Left colon (tissue), 2 donors: ENCODE measurements at regions not wholly inside any gene's neighbourhood (a gene's known extent, or its start where the extent isn't known, plus 50 kb on each side); places are given as distances from the start of the nearest gene placed in this dataset.
"Not testable (repeated sequence)": the region's sequence is repeated elsewhere in the genome, so short reads cannot be mapped to it uniquely, and the experiment has no call there.

ENCODE experiments used
- ATAC-seq: fragments of 200-7000 bp; cut with Tn5 transposase; one replicate; pipeline ENCODE4 v1.9.1; 2020; ENCODE audit warnings: mild to moderate bottlenecking, moderate library complexity
- DNase-seq, 2 donors: peaks; one replicate each; pipeline ENCODE4 v3.0.0-alpha.2; 2020
- intact Hi-C, 2 donors: fragments of 100-400 bp; cut with DNase I in 1 of 2; cut with micrococcal nuclease in 1 of 2; formaldehyde crosslinking; loops; one replicate each; pipeline versions ENCODE4 v1.11.2 to v1.14.0; 2022; cut with DNase I, micrococcal nuclease
- donor health status: DM: no; HTN: no; CAD: no.
- donor health status: DM: yes; HTN: yes; CAD: no.

DNA sequence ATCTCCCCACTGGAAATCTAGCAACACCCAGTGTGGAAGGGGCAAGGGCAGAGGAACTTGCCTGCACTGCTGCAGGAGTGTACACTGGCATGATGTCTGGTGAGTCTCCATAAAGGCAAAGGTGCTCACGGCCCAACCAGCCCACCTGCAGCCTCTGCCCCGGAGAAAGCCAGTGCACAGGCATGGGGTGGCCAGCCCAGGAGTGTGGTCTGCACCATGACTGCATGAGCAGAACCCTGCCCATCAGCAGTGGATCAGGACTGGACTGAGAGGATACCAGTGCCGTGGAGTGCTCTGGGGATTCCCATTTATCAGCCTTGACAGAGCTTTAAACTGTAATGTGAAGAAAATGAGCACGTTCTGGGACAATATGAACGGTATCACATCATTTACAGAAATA lies 342.6 kb upstream of the HS6ST1 start:
- DNase-seq (no peak), ATAC-seq (no peak)
- intact Hi-C loops = no loop called here

DNA sequence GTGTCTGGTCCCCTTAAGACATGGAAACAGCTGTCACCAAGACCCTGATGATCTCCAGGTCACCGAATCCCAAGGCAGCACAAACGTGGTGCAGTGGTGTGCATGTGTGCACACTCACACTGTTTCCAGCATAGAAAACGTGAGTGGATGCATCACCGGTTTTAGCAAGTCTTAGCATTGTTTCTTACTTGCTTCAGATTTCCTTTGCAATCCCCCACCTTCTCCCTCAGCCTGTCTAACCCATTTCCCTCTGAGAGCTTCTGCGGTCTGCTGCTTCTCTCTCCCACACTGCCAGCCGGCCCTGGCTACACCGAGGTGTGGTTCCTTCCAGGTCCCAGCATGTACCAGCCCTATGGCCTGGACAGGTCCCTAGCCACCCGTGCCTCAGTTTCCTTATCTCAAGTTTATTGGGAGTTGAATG lies 343.4 kb upstream of the HS6ST1 start:
- ATAC-seq (no peak), DNase-seq (no peak)
- intact Hi-C loops = no loop called here

DNA sequence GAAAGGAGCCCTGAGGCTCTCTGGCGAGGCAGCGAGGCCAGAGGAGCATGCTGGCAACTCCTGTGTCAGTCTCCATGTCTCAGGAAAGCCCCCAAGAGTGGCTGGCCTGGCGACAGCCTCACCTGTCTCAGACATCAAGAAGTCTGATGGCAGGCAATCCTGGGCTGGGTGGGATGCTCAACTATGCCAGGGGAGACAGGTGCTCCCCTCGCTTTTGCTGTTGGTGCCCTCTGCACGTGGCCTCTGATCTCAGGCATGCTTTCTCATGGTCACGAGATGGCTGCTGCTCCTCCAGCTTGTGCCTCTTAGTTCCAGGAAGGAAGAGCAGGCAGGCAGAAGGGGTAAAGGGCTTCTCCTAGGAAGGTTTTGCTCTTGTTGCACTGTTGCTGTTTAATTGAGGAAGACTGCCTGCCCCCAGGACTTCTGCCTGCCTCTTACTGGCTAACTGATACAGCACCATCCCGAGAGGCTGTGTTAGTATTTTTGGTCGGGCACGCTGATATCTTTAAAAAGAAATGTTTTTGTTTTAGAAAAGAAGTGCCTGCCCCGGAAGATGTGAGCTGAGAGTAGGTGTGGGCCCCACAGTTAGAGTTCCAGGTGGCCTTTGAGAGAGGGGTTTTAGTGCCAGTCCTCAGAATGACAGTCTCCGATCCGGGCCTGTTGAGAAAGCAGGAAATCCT lies 344.8 kb upstream of the HS6ST1 start:
- ATAC-seq = no peak
- no peak for DNase-seq
- intact Hi-C loops = no loop called here

DNA sequence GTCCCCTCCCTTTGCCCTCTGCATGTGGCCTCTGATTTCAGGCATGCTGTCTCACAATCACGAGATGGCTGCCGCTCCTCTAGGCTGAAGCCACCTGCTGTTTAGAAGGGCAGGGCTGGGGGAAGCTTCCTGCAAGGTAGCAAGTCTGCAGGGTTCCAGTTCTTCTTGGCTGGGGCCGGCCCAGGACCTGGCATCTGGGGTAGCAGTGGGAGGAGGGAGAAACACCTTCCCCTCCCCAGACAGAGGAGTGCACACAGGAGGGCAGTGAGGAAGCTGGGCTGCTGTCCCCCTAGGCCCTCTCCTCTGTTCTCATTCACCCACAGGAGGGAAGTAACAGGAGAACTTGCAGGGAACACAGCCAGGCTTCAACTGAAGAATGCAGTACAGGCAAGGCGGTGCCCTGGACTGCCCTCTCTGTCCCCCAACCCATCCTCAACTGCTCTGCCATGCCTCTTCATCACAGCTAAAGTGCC lies 345.9 kb upstream of the HS6ST1 start:
- intact Hi-C loops = no loop called here
- ATAC-seq (no peak), DNase-seq (no peak)

DNA sequence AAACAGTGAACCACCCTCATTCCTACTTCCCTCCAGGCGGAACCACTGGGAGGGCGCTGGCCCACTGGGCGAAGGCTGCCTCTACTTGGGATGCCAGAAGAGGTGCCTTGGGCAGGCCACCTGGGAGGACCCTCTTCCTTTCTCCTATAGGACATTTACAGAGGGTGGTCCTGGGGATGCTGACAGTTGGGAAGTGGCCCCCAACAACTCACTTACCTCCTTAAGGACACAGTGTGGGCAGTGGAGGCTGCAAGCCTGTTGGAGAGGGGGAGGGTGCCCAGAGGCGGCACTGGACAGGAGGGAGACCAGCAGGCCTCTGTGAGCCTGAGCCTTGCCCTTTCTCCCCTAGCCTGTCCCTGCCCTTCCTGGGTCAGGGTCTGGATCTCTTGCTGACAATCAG lies 346.4 kb upstream of the HS6ST1 start:
- intact Hi-C loops = no loop called here
- ATAC-seq (no peak), DNase-seq (no peak)

DNA sequence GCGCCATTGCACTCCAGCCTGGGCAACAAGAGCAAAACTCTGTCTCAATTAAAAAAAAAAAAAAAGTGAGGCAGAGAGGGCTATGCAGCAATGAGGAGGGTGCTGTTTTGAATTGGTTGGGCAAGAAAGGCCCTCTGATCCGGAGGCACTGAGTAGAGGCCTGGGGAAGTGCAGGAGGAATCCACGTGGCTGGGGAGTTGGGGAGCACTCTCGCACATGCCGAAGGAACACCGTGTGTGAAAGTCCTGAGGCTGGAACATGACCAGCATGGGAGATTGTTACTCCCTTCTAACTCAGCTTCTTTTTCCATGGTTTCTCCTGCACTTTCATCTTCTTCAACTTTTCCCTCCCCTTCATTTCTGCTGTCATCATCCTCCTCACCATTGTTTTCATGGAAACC lies 347.9 kb upstream of the HS6ST1 start:
- intact Hi-C loops = no loop called here
- no peak for ATAC-seq
- no peak for DNase-seq

DNA sequence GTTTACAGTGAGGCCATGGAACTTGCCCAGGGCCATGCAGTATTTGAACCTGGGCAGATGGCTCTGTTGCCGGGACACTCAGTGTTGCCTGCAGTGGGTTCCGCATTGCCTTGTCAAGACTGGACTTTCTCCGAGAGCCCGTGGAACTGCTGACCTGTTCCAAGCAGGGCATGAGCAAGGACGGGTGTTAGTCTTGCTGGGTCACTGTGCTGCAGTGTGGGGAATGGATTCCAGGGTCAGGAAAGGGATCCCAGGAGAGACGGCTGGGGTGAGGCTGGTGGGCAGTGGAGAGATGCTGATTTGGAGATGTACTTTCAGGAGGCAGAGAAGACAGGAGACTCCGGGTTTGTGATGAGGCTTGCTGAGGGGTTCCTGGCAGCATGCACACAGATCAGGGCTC lies 348.7 kb upstream of the HS6ST1 start:
- ATAC-seq (no peak), DNase-seq (no peak)
- intact Hi-C loops = no loop called here

DNA sequence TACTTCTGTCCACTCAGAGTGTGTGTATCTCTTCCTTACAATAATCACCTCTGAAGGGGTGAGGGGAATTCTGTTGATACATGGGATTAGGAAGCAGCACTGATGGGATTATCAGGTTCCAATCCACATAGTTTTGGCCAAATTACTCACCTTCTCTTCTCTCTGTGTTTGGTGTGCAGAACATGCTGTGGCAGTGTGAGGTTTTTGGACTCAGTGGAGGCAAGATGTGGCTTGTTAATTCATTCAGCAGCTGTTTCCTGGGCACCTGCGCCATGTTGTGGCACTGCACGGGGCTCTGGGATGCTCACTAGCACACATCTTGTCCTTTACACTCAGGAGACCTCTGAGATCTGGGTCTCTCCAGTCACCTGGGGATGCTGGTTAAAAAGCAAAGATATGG lies 350.3 kb upstream of the HS6ST1 start:
- ATAC-seq (no peak), DNase-seq (no peak)
- intact Hi-C loops = no loop called here

DNA sequence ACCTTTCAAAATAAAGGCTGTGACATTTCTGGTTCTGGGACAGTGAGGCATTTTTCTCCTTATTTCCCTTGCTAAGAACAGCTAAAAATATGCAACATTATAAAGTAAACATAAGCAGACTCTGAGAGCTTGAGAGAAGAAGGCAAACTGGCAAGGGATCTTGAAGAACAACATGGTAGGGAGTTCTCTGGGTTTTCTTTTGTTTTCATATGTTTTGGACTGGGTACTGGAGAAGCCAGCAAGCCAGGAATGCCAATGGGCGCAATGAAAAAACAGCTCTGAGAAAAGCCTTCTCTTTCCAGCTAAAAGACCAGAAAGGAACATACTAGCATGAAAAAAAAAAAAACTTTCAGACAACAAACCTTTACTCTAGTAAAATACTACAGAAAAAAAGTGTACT lies 351.4 kb upstream of the HS6ST1 start:
- intact Hi-C loops = no loop called here
- DNase-seq (no peak), ATAC-seq (no peak)

DNA sequence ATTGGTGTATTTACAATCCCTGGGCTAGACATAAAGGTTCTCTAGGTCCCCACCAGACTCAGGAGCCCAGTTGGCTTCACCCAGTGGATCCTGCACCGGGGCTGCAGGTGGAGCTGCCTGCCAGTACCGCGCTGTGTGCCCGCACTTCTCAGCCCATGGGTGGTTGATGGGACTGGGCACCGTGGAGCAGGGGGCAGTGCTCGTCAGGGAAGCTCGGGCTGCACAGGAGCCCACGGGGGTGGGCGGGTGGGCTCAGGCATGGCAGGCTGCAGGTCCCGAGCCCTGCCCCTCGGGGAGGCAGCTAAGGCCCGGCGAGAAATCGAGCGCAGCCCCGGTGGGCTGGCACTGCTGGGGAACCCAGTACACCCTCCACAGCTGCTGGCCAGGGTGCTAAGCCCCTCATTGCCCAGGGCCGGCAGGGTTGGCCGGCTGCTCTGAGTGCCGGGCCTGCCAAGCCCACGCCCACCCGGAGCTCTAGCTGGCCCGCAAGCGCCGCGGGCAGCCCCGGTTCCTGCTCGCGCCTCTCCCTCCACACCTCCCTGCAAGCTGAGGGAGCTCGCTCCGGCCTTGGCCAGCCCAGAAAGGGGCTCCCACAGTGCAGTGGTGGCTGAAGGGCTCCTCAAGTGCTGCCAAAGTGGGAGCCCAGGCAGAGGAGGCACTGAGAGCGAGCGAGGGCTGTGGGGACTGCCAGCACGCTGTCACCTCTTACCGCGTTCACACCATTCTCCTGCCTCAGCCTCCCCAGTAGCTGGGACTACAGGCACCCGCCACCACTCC lies 353.5 kb upstream of the HS6ST1 start:
- intact Hi-C loops, ATAC-seq, DNase-seq: not testable (repeated sequence)

DNA sequence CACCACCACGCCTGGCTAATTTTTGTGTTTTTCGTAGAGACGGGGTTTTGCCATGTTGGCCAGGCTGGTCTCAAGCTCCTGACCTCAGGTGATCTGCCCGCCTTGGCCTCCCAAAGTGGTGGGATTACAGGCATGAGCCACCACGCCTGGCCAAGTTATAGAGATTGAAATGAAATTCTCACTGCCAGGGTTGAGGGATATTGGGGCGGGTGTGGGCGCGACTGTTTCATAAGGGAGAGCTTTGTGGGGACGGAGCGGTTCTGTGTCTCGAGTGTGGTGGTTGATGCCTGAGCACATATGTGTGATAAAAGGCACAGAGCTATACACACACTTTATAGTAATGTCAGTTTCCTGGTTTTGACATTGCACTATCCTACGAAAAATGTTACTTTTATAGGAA lies 361.0 kb upstream of the HS6ST1 start:
- DNase-seq, ATAC-seq, intact Hi-C loops: not testable (repeated sequence)

DNA sequence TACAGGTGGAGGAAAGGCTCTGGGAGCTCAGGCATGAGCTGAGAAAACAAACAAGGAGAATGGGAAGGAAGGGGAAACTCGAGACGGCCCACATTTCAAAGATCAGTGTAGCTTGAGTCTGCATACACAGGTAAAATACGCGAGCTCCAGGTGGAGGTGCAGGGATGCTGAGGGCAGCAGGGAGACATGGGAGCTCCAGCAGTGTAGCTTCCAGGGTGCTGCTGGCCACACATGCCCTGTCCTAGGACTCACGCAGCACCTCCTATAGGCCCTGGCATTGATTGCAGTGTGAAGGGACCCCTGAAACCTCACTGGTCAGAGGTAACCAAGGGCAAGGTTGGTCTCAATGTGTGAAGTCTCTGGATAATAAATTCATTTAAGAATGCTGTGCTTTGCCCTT lies 362.8 kb upstream of the HS6ST1 start:
- intact Hi-C loops = no loop called here
- no peak for ATAC-seq

DNA sequence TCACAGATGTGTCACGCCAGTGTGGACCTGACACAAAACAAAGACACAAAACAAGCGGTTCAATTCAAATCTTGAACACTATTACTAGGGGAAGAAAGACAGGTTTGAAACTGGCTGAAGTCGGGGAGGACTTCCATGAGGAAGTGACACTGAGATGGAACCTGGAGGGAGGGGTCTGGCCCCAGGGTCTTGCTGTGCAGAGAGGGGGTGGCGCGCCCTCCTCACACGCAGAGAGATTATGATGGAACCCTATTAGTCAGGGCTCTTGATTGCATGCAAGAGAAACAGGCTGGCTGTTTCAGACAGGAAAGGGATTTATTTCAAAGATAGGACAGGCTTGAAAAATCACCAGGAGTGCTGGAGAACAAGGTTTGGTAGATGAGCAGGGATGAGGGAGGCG lies 363.6 kb upstream of the HS6ST1 start:
- ATAC-seq (no peak), DNase-seq (no peak)
- intact Hi-C loops = no loop called here

More for the DNA sequence above, 362.8 kb upstream of the HS6ST1 start:
- no peak for DNase-seq

DNA sequence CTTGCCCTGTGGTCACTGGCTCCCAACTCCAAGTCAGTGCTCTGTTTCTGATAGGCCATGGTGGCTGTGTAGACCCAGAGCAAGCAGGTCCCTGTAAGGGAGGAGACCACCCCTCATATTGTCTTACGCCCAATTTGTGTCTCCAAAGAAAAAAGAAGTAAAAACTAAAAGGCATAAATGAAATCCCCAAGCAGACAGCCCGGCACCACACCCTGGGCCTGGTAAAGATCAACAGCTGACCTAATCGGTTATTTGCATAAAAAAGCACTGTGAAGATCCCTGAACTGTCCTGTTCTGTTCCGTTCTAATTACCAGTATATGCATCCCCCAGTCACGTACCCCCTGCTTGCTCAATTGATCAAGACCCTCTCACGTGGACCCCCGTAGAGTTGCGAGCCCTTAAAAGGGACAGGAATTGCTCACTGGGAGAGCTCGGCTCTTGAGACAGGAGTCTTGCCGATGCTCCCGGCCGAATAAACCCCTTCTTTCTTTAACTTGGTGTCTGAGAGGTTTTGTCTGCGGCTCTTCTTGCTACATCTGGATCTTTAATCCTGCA lies 364.1 kb upstream of the HS6ST1 start:
- intact Hi-C loops = no loop called here
- ATAC-seq (no peak), DNase-seq (no peak)

DNA sequence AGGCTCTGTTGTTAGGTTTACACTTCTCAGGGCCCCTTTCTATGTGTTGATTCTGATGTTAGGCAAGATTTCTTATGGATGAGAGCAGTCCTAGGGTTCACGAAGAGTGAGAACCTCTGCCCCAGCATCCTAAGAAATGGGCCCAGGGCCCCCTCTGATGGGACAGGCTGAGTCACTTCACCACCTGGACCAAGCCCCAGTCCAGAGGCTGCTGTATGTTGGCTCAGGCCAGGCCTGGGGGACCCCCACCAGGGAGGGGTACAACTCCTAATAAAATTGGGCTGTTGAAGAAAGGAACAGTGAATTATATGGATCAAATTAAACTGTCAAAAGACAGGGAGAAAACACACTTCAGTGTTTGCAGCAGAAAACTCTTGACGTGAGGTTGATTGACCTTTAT lies 365.9 kb upstream of the HS6ST1 start:
- no peak for DNase-seq
- ATAC-seq = no peak
- intact Hi-C loops = no loop called here

DNA sequence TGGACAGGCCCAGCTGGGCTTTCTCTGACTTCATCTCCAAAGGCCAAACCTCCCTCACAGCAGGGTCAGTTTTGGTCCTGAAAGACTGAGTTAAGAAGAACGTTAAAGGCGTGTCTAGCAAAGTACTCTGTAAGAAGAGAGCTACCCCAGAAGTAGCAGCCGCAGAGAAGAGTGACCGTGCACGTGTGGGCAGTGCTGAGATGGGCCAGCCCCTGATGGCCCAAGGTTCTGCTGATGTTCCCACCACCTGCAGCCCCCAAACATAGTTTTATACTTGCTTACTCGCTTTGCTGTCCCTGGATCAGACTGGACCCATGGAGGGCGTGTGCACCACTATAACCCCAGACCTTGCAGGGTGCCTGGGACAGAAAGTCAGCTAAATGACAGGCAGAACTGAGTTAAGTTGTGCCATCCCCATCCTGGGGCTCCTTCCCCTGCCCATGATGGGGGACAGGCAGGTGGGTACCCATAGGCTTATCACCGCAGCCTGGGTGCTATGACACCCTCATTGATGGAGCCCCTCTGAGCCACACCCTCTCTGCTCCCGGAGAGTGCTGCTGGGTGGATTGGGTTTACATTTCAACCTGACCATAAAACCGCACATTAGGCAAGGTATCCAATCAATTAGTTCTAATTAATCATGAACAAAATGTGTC lies 367.3 kb upstream of the HS6ST1 start:
- intact Hi-C loops = no loop called here
- DNase-seq (no peak), ATAC-seq (no peak)

DNA sequence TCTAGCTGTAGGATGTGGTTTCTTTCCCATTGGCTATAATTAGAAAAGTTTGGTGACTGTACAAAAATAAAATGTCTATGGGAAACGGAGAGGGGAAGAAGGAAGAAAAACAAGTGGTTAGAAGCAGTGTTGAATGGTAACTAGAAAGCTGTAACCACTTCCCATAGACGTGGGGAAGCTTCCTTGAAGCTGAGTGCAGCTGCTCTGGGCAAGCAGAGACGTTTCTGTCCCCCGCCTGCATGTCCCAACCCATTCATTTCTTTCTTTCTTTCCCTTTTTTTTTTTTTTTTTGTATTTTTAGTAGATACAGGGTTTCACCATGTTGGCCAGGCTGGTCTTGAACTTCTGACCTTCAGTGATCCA lies 367.8 kb upstream of the HS6ST1 start:
- intact Hi-C loops = no loop called here
- DNase-seq (no peak), ATAC-seq (no peak)

DNA sequence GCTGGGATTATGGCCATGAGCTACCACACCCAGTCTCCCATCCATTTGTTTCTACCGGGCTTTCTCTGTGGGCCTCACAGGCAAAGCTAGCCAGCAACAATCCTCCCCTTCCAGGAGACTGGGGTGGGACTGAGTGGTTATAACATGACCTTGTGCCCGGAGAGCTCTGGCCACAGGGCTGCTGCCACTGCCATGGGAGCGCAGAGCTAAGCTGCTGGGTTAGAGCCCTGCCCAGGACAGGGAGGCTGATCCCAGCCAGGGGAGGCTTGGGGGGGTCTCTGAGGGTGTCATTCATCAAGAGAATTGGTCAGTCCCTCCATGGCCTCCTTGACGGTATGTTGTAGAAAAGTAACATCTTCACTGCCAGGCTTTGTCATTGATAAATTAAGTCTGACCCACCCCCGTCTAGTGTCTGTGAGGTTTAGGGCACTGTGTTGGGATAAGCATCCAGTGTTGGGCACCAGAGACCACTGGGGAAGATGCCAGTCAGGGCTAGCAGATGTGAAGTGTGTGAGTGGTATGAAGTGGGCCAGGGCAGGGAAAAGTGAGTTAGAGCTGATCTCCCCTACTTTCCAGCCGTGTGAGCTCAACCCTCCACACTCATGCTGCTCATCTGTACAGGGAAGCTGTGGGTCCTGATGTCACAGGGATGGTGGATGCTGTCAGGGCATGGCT lies 368.4 kb upstream of the HS6ST1 start:
- intact Hi-C loops = no loop called here
- ATAC-seq = no peak
- DNase-seq = no peak

DNA sequence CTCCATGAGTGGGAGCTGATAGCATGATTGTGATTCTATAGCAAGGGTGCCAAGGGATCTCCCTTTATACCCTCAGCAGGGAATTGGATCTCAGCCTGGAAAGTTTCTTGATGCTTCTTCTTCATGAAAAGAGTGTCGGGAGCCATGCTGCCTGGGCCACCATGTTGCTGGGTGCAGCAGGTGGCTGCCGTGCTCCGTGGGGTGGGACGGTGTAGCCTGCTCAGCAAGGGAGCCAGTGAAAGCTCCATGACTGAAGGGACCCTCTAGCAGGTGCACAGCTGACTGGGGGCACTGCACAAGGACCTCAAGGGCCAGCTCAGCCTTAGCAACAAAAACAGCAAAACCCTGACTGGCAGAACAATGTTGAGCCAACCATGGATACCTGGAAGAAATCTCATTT lies 368.9 kb upstream of the HS6ST1 start:
- ATAC-seq (no peak), DNase-seq (no peak)
- intact Hi-C loops = no loop called here
